ENCODE measurements at regions not wholly inside any gene's neighbourhood (a gene's known extent, or its start where the extent isn't known, plus 50 kb on each side); places are given as distances from the start of the nearest gene placed in this dataset.
"Not testable (repeated sequence)": the region's sequence is repeated elsewhere in the genome, so short reads cannot be mapped to it uniquely, and the experiment has no call there.

DNA sequence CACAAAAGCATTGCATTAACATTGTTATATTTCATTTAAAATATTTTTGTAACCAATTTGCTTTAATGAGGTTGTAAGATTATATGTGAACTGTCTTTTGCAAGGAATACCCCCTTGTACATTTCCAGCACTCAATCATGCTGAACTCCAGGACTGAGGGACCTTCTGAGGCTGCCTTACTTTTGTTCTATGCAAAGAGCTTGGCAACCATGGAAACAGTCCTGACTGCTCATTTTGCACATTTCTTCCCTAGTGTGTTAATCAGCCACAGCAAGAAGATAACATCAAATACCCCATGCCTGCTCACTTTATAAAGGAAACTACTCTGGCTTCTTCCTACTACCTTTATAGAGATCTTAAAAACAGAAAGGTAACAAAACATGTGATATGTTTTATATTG lies 355.6 kb upstream of the IZUMO3 start:
- Histone ChIP-seq H3K27ac (no peak overlapping the region), H3K9me3 (no peaks in the 10 kb centered on the region), H3K27me3 (no peaks in the 10 kb centered on the region), H3K36me3 (no peaks in the 10 kb centered on the region), H3K4me1 (no peaks in the 10 kb centered on the region), H3K4me3 (no peak overlapping the region)
- TF ChIP-seq, protein P1, sequence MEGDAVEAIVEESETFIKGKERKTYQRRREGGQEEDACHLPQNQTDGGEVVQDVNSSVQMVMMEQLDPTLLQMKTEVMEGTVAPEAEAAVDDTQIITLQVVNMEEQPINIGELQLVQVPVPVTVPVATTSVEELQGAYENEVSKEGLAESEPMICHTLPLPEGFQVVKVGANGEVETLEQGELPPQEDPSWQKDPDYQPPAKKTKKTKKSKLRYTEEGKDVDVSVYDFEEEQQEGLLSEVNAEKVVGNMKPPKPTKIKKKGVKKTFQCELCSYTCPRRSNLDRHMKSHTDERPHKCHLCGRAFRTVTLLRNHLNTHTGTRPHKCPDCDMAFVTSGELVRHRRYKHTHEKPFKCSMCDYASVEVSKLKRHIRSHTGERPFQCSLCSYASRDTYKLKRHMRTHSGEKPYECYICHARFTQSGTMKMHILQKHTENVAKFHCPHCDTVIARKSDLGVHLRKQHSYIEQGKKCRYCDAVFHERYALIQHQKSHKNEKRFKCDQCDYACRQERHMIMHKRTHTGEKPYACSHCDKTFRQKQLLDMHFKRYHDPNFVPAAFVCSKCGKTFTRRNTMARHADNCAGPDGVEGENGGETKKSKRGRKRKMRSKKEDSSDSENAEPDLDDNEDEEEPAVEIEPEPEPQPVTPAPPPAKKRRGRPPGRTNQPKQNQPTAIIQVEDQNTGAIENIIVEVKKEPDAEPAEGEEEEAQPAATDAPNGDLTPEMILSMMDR (IDR thresholded peaks at IDR 0.05): no peak
- DNase-seq (ENCODE audit: low spot score in 2 of 2): no peak
- intact Hi-C loops (cut with DNase I): no loop called here

- H3K9me3 ChIP-seq: no peaks in the 10 kb centered on the region
- intact Hi-C loops (cut with DNase I): no loop called here
Observed at GRCh38 chr9:24900179-24900578, 354.5 kb upstream of the IZUMO3 start.

DNA sequence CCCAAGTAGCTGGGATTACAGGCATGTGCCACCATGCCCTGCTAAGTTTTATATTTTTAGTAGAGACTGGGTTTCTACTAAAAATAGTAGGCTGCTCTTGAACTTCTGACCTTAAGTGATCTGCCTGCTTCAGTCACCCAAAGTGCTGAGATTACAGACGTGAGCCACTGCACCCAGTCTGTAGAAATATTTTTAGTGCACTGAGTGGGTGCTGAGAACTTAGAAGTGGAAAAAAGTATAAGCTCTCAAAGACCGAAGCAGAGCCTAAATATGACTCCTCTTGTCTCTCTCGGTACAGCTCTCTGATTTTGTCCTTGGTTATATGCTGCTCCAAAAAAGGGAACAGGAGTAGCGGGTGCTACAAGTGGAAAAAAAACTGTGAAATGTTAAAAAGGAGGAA lies 353.8 kb upstream of the IZUMO3 start:
- no peaks in the 10 kb centered on the region for H3K4me1 ChIP-seq
- H3K27me3 ChIP-seq: no peaks in the 10 kb centered on the region
- TF ChIP-seq, protein P1 (IDR thresholded peaks at IDR 0.05): no peak
- H3K27ac ChIP-seq: no peak overlapping the region
- H3K9me3 ChIP-seq: no peaks in the 10 kb centered on the region
- DNase-seq (ENCODE audit: low spot score in 2 of 2): no peak
- no peaks in the 10 kb centered on the region for H3K36me3 ChIP-seq
- no peak overlapping the region for H3K4me3 ChIP-seq
- intact Hi-C loops (cut with DNase I): no loop called here

More at GRCh38 chr9:24900179-24900578, 354.5 kb upstream of the IZUMO3 start:
- Histone ChIP-seq H3K4me1 (no peaks in the 10 kb centered on the region), H3K27me3 (no peaks in the 10 kb centered on the region), H3K36me3 (no peaks in the 10 kb centered on the region), H3K4me3 (no peak overlapping the region), H3K27ac (no peak overlapping the region)
- DNase-seq (ENCODE audit: low spot score in 2 of 2): no peak
- TF ChIP-seq, protein P1 (IDR thresholded peaks at IDR 0.05): no peak

DNA sequence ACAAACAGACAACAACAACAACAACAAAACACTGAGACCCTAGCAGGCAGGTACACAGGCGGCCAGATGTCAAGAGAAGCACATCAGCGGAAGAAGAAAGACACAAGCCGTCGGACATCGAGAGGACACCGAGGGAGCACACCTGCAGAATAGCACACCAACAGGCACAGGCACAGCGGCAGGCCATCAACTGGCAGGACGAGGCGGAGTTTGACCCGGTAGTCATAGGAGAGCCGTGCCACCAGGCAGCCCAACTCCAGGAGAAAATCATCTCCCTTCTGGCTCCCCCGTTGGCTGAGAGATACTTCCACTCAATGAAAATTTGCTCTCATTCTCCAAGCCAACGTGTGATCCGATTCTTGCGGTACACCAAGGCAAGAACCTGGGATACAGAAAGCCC lies 352.1 kb upstream of the IZUMO3 start:
- DNase-seq (ENCODE audit: low spot score in 2 of 2): no peak
- TF ChIP-seq, protein P1 (IDR thresholded peaks at IDR 0.05): no peak
- intact Hi-C loops (cut with DNase I): no loop called here

DNA sequence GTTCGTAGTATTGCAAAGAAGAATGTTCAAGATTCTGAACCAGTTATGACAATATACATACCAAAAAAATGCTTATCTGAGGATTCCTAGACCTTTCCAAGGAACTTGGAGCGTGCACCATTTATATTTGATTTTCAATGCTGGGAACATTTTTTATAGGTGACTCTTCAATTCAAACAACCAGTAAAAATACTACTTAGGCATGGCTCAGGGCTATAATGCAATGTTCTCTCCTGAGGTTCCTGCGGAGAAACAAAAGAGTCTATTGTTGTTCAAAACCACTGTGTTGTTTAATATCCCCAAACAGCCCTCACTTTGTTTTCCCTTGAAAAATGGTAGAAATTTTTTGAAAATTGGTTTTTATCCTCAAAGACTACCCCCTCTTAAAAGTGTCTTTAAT lies 335.7 kb upstream of the IZUMO3 start:
- Histone ChIP-seq H3K4me1 (no peaks in the 10 kb centered on the region), H3K4me3 (no peak overlapping the region), H3K27ac (no peak overlapping the region), H3K27me3 (no peaks in the 10 kb centered on the region), H3K9me3 (no peaks in the 10 kb centered on the region), H3K36me3 (no peaks in the 10 kb centered on the region)
- TF ChIP-seq, protein P1 (IDR thresholded peaks at IDR 0.05): no peak
- DNase-seq (ENCODE audit: low spot score in 2 of 2): no peak
- intact Hi-C loops (cut with DNase I): no loop called here

More for the DNA sequence above, 352.1 kb upstream of the IZUMO3 start:
- H3K27ac ChIP-seq: no peak overlapping the region
- H3K36me3 ChIP-seq: no peaks in the 10 kb centered on the region
- H3K4me3 ChIP-seq: no peak overlapping the region
- peaks cover 0 to under 1% of the 10 kb centered on the region in 2 donors for H3K9me3 ChIP-seq
- no peaks in the 10 kb centered on the region for H3K4me1 ChIP-seq
- H3K27me3 ChIP-seq: no peaks in the 10 kb centered on the region

GRCh38 chr9:24879591-24879990 lies 333.9 kb upstream of the IZUMO3 start:
- H3K4me1 ChIP-seq: no peaks in the 10 kb centered on the region
- TF ChIP-seq, protein P1 (IDR thresholded peaks at IDR 0.05): no peak
- H3K27ac ChIP-seq: no peak overlapping the region
- DNase-seq (ENCODE audit: low spot score in 2 of 2): no peak
- intact Hi-C loops (cut with DNase I): no loop called here
- H3K9me3 ChIP-seq: no peaks in the 10 kb centered on the region
- no peaks in the 10 kb centered on the region for H3K36me3 ChIP-seq
- H3K27me3 ChIP-seq: no peaks in the 10 kb centered on the region
- no peak overlapping the region for H3K4me3 ChIP-seq

DNA sequence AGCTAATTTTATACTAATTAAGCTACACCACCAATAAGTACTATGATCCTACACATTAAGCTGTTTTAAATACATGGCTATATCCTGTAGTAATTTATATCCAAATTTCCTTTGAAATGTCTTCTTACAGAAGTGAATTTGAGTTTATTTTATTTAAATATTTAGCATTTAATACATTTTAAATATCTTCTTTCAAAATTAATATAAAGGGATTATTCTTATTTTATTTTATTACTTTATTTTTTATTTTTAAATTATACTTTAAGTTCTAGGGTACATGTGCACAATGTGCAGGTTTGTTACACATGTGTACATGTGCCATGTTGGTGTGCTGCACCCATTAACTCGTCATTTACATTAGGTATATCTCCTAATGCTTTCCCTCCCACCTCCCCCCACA lies 310.9 kb upstream of the IZUMO3 start:
- DNase-seq (ENCODE audit: low spot score in 2 of 2); intact Hi-C loops (cut with DNase I); H3K4me3 ChIP-seq; H3K36me3 ChIP-seq; H3K27me3 ChIP-seq; H3K4me1 ChIP-seq; H3K27ac ChIP-seq; H3K9me3 ChIP-seq: not testable (repeated sequence)

All from ascending aorta (tissue), 2 donors.